Ovary (tissue), 7 donors: ENCODE measurements at regions not wholly inside any gene's neighbourhood (a gene's known extent, or its start where the extent isn't known, plus 50 kb on each side); places are given as distances from the start of the nearest gene placed in this dataset.

ENCODE experiments used
- DNase-seq, 5 donors: peaks; one replicate each; pipeline ENCODE4 v3.0.0-alpha.2; 2019 to 2020
- H3K27ac ChIP-seq, 2 donors: fragments of 200-600 bp; one replicate each; pipeline versions ENCODE4 v1.5.1 to v1.8.0; 2019 to 2022
- H3K27me3 ChIP-seq: fragments of 200-600 bp; one replicate; pipeline ENCODE4 v1.8.0; 2022
- H3K36me3 ChIP-seq: fragments of 200-600 bp; sonication (generic); one replicate; pipeline ENCODE4 v1.5.1; 2019
- H3K4me1 ChIP-seq: one replicate; pipeline ENCODE4 v1.8.1; 2013; ENCODE audit warnings: mild to moderate bottlenecking, moderate library complexity; ENCODE audit not compliant: insufficient read depth
- H3K4me3 ChIP-seq: fragments of 200-600 bp; sonication (generic); one replicate; pipeline ENCODE4 v1.5.1; 2017
- H3K9me3 ChIP-seq, 2 donors: fragments of 200-600 bp in 1 of 2; sonication (generic) in 1 of 2; one replicate each; pipeline versions ENCODE4 v1.5.1 to v1.8.1; 2013 to 2019; ENCODE audit warnings: mild to moderate bottlenecking in 1 of 2, moderate library complexity in 1 of 2
- CTCF ChIP-seq, 3 donors: fragments of 450-650 bp in 2 of 3; fragments of 200-600 bp in 1 of 3; IDR thresholded peaks; one replicate each; pipeline versions ENCODE4 v1.5.1 to v1.8.0; 2016 to 2022; ENCODE audit warnings: antibody characterized with exemption in 3 of 3, mild to moderate bottlenecking in 1 of 3
- EP300 ChIP-seq: sonication (generic); formaldehyde crosslinking; IDR thresholded peaks from one replicate; pipeline ENCODE4 v1.6.1; 2017; ENCODE audit warnings: antibody characterized with exemption
- POLR2A ChIP-seq: fragments of 450-650 bp; IDR thresholded peaks from one replicate; pipeline ENCODE4 v1.6.1; 2017; ENCODE audit warnings: antibody characterized with exemption, mild to moderate bottlenecking, moderate library complexity
- WGBS, 3 donors: extraction: QIAGEN DNeasy Blood & Tissue Kit in 1 of 3; methylation state at CpG; one replicate each; pipeline versions ENCODE4 v1.1.5 to v1.1.7; 2013 to 2017; 5-methylcytosine and 5-hydroxymethylcytosine counted together
- intact Hi-C, 4 donors: fragments of 100-400 bp; cut with DNase I; formaldehyde crosslinking; loops; one replicate each; pipeline versions ENCODE4 v1.11.0 to v1.15.1; 2022 to 2023
- donor health status: DM: no; HTN: no; CAD: no; lungs with moderate emphysema.
- donor health status: DM: no; HTN: no; CAD: no.
- donor health status: Bipolar disorder and iron deficiency.
- donor health status: DM: no; HTN: no; CAD: no.
- donor health status: DM: yes; HTN: yes; CAD: no.

DNA sequence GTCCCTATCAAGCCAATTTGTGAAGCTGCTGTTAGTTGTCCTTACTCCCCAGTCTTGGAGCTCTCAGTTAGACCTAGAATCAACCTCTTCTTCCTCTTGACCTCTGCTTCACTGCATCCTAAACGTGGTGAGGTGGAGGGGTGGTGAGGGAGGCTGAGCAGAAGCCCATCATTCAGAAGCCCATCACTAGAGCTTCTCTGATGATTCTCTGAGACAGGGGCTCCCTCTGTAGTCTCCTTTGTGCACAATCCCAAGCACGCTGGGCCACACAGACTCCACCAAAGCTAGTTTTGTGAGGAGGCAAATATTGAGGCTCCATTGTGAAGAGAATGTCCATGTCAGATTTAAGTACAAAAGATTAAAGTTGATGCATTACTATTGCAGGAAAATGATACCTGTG is 163.8 kb upstream of the PRSS1 start:
- intact Hi-C loops = no loop called here
- Histone ChIP-seq H3K27me3 (no peaks in the 10 kb centered on the region), H3K4me1 (no peaks in the 10 kb centered on the region), H3K9me3 (no peaks in the 10 kb centered on the region), H3K36me3 (no peaks in the 10 kb centered on the region), H3K4me3 (no peak overlapping the region), H3K27ac (no peak overlapping the region)
- TF ChIP-seq POLR2A (no peak), EP300 (no peak), CTCF (IDR thresholded peaks at IDR 0.05) (no peak)
- 40 to 47% (median 42%) methylated on average over 2 of the region's 2 CpGs for WGBS, 3 donors
- DNase-seq = no peak

- DNase-seq = no peak
- no peaks in the 10 kb centered on the region for H3K4me1 ChIP-seq
- TF ChIP-seq EP300 = no peak
- no peak for TF ChIP-seq CTCF (IDR thresholded peaks at IDR 0.05)
- TF ChIP-seq POLR2A = no peak
- no peak overlapping the region for H3K27ac ChIP-seq
- no peak overlapping the region for H3K4me3 ChIP-seq
- H3K27me3 ChIP-seq = no peaks in the 10 kb centered on the region
- 77 to 79% (median 78%) methylated on average over 2 of the region's 2 CpGs for WGBS, 3 donors
- no peaks in the 10 kb centered on the region for H3K36me3 ChIP-seq
- no peaks in the 10 kb centered on the region for H3K9me3 ChIP-seq
- intact Hi-C loops = no loop called here
Measured at GRCh38 chr7:142584765-142585164, 164.5 kb upstream of the PRSS1 start.

- Histone ChIP-seq H3K9me3 (no peaks in the 10 kb centered on the region), H3K27me3 (no peaks in the 10 kb centered on the region), H3K4me3 (no peak overlapping the region), H3K36me3 (no peaks in the 10 kb centered on the region), H3K27ac (no peak overlapping the region), H3K4me1 (no peaks in the 10 kb centered on the region)
- intact Hi-C loops = no loop called here
- TF ChIP-seq CTCF (IDR thresholded peaks at IDR 0.05) (no peak), POLR2A (no peak), EP300 (no peak)
- 28 to 34% (median 29%) methylated on average over 2 of the region's 2 CpGs for WGBS, 3 donors
- DNase-seq = no peak
Measured at GRCh38 chr7:142583446-142583845, 165.8 kb upstream of the PRSS1 start.

DNA sequence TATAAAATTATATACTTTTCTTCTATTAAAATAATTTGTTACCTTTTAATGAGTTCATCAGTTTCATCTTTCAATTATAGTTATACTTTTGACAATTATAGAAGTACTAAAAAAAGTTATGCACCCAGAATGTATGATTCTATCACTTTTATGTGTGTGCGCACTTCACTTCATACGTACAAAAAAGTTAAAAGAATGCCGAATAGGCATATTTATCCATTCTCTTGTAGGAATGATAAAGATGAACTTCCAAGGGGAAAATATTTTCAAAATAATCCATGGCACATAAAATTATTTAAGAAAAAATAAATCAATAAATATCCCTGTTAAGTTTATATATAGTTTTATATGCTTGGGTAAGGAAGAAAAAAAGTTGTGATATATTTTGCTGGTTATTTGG is 166.9 kb upstream of the PRSS1 start:
- intact Hi-C loops = no loop called here
- Histone ChIP-seq H3K4me3 (no peak overlapping the region), H3K27ac (no peak overlapping the region), H3K36me3 (no peaks in the 10 kb centered on the region), H3K9me3 (no peaks in the 10 kb centered on the region), H3K4me1 (no peaks in the 10 kb centered on the region), H3K27me3 (no peaks in the 10 kb centered on the region)
- DNase-seq = no peak
- 76 to 88% (median 83%) methylated on average over 3 of the region's 3 CpGs for WGBS, 3 donors
- TF ChIP-seq EP300 (no peak), POLR2A (no peak), CTCF (IDR thresholded peaks at IDR 0.05) (no peak)

- Histone ChIP-seq H3K27ac (no peak overlapping the region), H3K27me3 (no peaks in the 10 kb centered on the region), H3K4me1 (no peaks in the 10 kb centered on the region), H3K36me3 (no peaks in the 10 kb centered on the region), H3K9me3 (no peaks in the 10 kb centered on the region), H3K4me3 (no peak overlapping the region)
- no peak for DNase-seq
- intact Hi-C loops = no loop called here
- 49 to 61% (median 56%) methylated on average over 4 of the region's 4 CpGs for WGBS, 3 donors
- TF ChIP-seq CTCF (IDR thresholded peaks at IDR 0.05) = no peak
- TF ChIP-seq POLR2A = no peak
- no peak for TF ChIP-seq EP300
Measured at GRCh38 chr7:142581341-142581740, 167.9 kb upstream of the PRSS1 start.
